ENCODE measurements at regions not wholly inside any gene's neighbourhood (a gene's known extent, or its start where the extent isn't known, plus 50 kb on each side); places are given as distances from the start of the nearest gene placed in this dataset.

- TF ChIP-seq GABPA (IDR thresholded peaks at IDR 0.05; ENCODE audit: low read depth) = no peak
These were observed 115.5 kb upstream of the ARPP21 start (continued) for GRCh38 chr3:35523838-35524237.

GRCh38 chr3:35524856-35525255 is 114.5 kb upstream of the ARPP21 start:
- Histone ChIP-seq H3K27ac (ENCODE audit: control insufficient read depth, insufficient read depth) (no peak overlapping the region), H2AFZ (ENCODE audit: control insufficient read depth, low read depth, low read length) (no peak overlapping the region), H3K4me3 (no peak overlapping the region), H3K36me3 (ENCODE audit: control insufficient read depth in 2 of 2, insufficient read depth in 2 of 2, low read length in 1 of 2) (no peaks in the 10 kb centered on the region), H3K9me3 (replicated peaks; ENCODE audit: control insufficient read depth, insufficient read depth, low read length) (no peaks in the 10 kb centered on the region), H3K27me3 (replicated peaks in 1 of 2; ENCODE audit: control insufficient read depth in 2 of 2, insufficient read depth in 2 of 2, low read length in 1 of 2) (no peaks in the 10 kb centered on the region), H3K79me2 (ENCODE audit: control insufficient read depth, insufficient read depth, low read length) (no peaks in the 10 kb centered on the region), H4K20me1 (ENCODE audit: control insufficient read depth, insufficient read depth) (no peaks in the 10 kb centered on the region), H3K9ac (ENCODE audit: control insufficient read depth, insufficient read depth, low read length) (no peak overlapping the region), H3K4me2 (ENCODE audit: control insufficient read depth, insufficient read depth) (no peak overlapping the region), H3K4me1 (ENCODE audit: control insufficient read depth, insufficient read depth, low read length) (no peaks in the 10 kb centered on the region)
- TF ChIP-seq BCLAF1 (IDR thresholded peaks at IDR 0.05) (no peak), IKZF1 (conservative IDR thresholded peaks at IDR 0.05) (no peak), ETV6 (conservative IDR thresholded peaks at IDR 0.05 in 1 of 2, IDR thresholded peaks at IDR 0.05 in 1 of 2; ENCODE audit: borderline replicate concordance in 1 of 2, low read depth in 1 of 2) (no peak), ZSCAN29 (IDR thresholded peaks at IDR 0.05) (no peak), EZH2 (IDR thresholded peaks at IDR 0.05; ENCODE audit: borderline replicate concordance, control insufficient read depth, low read depth, low read length) (no peak), BMI1 (IDR thresholded peaks at IDR 0.05; ENCODE audit: borderline replicate concordance) (no peak), POLR2AphosphoS5 (IDR thresholded peaks at IDR 0.05; ENCODE audit: low read length) (no peak), TARDBP (IDR thresholded peaks at IDR 0.05; ENCODE audit: borderline replicate concordance) (no peak), HDGF (IDR thresholded peaks at IDR 0.05) (no peak), FOXM1 (IDR thresholded peaks at IDR 0.05; ENCODE audit: low read depth, low read length) (no peak), ATF2 (IDR thresholded peaks at IDR 0.05; ENCODE audit: low read length) (no peak), HCFC1 (IDR thresholded peaks at IDR 0.05; ENCODE audit: low read length) (no peak)
- TF ChIP-seq, protein P1, sequence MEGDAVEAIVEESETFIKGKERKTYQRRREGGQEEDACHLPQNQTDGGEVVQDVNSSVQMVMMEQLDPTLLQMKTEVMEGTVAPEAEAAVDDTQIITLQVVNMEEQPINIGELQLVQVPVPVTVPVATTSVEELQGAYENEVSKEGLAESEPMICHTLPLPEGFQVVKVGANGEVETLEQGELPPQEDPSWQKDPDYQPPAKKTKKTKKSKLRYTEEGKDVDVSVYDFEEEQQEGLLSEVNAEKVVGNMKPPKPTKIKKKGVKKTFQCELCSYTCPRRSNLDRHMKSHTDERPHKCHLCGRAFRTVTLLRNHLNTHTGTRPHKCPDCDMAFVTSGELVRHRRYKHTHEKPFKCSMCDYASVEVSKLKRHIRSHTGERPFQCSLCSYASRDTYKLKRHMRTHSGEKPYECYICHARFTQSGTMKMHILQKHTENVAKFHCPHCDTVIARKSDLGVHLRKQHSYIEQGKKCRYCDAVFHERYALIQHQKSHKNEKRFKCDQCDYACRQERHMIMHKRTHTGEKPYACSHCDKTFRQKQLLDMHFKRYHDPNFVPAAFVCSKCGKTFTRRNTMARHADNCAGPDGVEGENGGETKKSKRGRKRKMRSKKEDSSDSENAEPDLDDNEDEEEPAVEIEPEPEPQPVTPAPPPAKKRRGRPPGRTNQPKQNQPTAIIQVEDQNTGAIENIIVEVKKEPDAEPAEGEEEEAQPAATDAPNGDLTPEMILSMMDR (IDR thresholded peaks at IDR 0.05 in 2 of 3, conservative IDR thresholded peaks at IDR 0.05 in 1 of 3; ENCODE audit: control insufficient read depth in 2 of 3, extremely low read depth in 1 of 3, insufficient read depth in 1 of 3, low read depth in 3 of 3, low read length in 3 of 3) = no peak
- no peak for FAIRE-seq
- WGBS (ENCODE audit: insufficient coverage, insufficient replicate concordance, low lambda C conversion rate, missing lambda C conversion rate) = 21% methylated on average over 2 of the region's 2 CpGs
- BruUV-seq (replicated peaks) = no TSS peak
- DNase-seq (ENCODE audit: low read depth, low spot score) = no peak
- ChIA-PET SMC1A (ENCODE audit: uncharacterized antibody, unreplicated experiment) (no interaction called here), CTCF (no interaction called here), POLR2A (no interaction called here), RAD21 (ENCODE audit: unreplicated experiment) (no interaction called here)
- no peak for ATAC-seq
- intact Hi-C loops (cut with micrococcal nuclease; ENCODE audit: unreplicated experiment) = no loop called here
- in situ Hi-C loops (cut with MboI) = no loop called here
